ENCODE measurements at regions not wholly inside any gene's neighbourhood (a gene's known extent, or its start where the extent isn't known, plus 50 kb on each side); places are given as distances from the start of the nearest gene placed in this dataset.
"Not testable (repeated sequence)": the region's sequence is repeated elsewhere in the genome, so short reads cannot be mapped to it uniquely, and the experiment has no call there.

- DNase-seq (ENCODE audit: low read depth): no peak
Observed at GRCh38 chrX:45986081-45986480, 559.1 kb downstream of the ZNF674 start.

GRCh38 chrX:45982958-45983727 is 562.1 kb downstream of the ZNF674 start:
- DNase-seq (ENCODE audit: low read depth): not testable (repeated sequence)

- DNase-seq (ENCODE audit: low read depth): no peak
Observed at GRCh38 chrX:45980726-45981125, 564.5 kb downstream of the ZNF674 start.

DNA sequence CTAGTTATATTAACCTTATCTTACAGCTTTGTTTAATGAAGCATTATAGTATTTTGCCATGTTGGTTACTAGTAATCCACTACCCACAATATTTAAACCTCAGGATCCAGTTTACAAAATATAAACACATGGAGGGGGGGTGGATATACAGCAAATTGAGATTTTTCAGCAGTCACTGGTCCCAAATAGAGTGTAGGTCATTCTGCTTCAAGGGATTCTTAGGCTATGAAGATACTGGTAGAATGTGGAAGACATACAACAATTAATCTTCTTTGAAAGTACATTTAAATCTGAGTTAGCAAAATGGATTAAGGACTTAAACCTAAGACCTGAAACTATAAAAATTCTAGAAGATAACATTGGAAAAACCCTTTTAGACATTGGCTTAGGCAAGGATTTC is 569.6 kb downstream of the ZNF674 start:
- DNase-seq (ENCODE audit: low read depth): no peak

DNA sequence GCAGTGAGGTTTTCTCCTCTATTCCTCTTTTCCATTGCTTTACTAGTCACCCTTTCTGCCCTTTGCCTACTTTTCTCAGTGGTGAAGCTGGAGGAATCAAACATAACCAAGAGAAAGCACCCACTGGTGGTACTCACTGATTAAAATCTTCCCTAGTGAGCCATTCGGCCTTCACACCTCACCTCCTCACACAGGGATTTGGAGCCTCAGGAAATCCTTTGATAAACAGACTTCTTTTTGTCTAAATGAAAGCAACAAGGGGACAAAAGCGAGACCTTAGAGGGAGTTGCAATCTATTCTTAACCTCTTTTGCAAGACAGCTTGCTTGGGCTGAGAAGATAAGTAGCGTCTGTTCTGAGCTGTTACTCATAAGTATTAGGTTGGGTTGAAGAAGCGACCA is 572.6 kb downstream of the ZNF674 start:
- DNase-seq (ENCODE audit: low read depth): no peak

DNA sequence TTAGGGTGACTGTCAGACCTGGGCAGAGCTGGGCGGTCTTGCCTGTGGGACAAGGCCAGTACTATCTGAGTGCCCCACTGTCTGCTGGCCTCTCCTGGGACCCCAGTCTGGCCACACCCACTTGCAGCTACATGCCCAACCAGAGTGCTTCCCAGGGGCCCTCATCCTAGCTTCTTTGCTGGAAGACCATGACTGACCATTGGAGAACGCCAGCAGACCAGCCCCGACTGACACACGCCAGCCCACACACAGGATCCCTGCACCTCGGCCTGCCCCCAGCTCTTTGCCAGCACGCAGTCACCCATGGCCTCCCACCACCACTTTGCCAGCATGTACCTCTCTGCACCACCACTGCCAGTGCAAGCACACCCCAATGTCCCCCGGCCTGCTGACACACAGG is 585.7 kb downstream of the ZNF674 start:
- DNase-seq (ENCODE audit: low read depth): no peak

DNA sequence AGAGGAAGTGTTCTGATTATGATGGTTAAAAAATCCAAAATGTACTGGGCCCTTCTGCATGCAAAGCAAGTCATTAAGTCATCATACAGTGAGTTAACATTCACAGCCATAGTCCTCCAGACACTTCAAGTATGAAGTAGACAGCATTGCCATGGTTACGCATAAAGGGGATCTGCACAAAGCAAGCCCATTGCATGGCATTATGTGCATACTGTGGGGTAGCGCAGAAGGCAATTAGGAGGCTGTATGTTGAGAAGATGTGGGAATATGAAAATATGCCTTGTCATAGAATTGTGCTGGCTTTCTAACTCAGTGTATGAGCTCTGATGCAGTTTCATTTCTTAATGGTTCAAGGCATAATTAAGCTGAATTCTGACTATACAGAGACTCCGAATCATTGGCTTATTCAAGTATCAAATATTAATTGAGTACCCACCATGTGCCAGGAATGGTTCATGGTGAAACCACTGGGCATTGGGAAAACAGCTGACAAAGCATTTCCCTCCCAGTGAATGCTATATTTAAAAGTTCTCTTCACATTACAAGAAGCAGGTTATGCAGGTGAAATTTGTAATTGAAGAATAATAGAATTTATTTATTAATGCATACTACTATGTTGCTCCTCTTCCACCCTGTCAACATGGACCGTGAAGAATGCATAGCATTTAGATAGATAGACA is 588.9 kb downstream of the ZNF674 start:
- no peak for DNase-seq (ENCODE audit: low read depth)

GRCh38 chrX:45955661-45956060 is 589.6 kb downstream of the ZNF674 start:
- no peak for DNase-seq (ENCODE audit: low read depth)

- DNase-seq (ENCODE audit: low read depth): no peak
Observed at GRCh38 chrX:45954026-45954425, 591.2 kb downstream of the ZNF674 start.

DNA sequence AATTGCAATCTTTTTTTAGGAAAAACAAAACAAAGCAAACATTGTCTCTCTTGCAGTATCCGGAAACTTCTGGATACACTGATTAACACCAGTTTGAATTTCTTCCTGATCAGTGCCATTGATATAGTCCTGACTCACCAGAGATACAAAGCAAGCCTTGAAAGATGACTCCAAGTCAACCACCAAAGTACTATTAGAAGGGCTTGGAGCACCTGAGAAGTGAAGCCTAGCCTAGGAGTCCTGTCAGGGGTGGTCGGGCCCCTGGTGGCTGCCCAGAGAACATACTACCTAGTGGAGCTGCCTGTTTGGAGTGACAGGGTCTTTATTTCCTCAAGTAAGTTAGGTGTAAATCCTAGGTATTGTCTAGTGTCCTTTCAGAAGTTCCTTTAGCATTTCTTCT is 593.2 kb downstream of the ZNF674 start:
- no peak for DNase-seq (ENCODE audit: low read depth)

GRCh38 chrX:45935408-45935807 is 609.8 kb downstream of the ZNF674 start:
- no peak for DNase-seq (ENCODE audit: low read depth)

DNA sequence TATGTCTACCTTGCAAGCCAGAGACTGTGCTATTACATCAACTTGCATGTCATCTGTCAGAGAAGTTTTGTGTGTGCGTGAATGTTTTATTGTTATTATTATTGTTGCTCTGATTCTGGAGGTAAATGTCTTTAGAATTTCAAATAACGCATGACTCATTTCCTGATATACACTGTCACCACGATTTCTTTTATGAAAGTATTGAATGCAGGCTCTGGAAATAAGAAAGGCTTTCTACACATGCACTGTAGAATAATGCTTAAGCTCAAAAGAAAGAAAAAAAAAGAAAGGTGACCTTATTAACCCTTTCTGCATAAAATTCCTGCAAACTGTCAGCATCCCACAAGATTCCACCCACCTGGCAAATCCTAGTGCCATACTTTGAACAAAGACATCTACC is 632.9 kb downstream of the ZNF674 start:
- no peak for DNase-seq (ENCODE audit: low read depth)

DNA sequence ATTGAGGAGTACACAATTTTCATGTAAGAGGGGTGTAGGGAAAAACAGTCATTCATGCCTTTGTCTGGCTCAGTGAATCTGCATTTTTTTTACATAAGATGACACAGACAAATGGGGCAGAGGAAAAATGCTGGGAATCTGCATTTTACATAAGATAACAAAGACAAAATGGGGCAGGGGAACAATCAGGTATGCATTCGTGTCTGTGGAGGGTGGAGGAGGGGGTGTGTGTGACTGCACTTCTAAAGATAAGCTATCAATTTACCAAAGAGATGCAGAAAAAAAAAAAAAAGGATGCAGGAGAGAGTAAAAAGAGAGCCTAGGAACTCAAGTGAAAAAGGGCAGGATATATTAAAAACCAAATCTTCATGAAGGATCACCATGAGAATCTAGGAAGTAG is 637.4 kb downstream of the ZNF674 start:
- DNase-seq (ENCODE audit: low read depth): no peak

DNA sequence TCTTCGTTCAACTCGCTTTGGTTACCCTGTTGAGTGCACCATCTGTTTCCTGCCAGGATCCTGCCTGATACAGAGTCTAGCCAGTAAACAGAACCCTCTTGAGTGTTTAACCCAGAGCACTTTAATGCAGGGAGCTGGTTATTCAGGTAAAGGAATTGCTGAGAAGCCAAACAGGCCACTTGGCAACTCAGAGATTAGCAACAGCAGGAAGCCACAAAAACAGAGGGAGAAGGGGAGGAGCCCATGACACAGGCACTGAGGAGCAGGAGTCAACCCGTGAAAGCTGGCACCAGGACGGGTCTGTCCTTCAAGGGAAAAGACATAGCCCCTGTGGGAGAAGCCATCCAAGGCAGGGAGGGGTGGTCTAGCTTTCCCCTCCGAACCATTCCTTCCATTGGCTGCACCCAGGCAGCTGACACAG is 641.4 kb downstream of the ZNF674 start:
- DNase-seq (ENCODE audit: low read depth): no peak

DNA sequence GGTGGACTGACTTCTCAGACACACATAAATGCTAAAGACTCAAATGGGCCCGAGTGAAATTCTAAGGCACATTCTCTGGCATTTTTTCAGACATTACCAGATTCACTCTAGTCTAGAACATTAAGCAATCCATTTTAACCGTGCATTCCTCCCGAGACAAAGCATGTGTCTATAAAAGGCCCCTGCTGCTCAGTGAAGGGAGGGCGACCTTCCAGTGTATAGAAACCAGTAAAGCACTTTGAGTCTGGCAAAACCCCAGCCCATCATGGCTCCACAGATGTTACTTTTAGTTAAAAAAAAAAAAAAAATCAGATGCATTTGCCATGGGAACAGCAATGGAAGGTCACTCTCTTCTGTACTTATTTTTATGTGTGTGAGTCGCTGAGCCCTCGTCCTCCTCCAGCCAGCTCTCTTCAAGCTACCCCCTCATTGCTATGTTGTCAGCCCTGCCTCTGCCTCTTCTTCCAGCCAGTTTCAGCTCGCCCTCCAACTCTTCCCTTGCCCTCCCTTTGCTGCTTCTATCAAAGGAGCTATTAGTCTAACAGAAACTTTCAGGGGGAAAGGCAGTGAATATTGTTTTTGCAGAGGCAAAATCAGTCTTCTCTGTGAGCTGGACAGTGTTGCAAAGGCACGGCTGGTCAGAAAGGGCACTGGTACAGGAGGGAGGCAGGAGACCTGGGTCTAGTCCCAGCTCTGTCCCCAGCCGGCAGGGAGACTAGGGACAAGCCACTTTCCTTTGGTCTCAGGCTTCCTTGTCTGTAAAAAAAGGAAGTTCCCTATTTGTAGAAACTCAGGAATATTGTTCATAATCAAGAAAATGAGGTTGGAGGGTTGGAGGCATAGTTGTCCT is 644.2 kb downstream of the ZNF674 start:
- DNase-seq (ENCODE audit: low read depth): no peak

GRCh38 chrX:45894864-45895645 is 650.2 kb downstream of the ZNF674 start:
- DNase-seq (ENCODE audit: low read depth): no peak

DNA sequence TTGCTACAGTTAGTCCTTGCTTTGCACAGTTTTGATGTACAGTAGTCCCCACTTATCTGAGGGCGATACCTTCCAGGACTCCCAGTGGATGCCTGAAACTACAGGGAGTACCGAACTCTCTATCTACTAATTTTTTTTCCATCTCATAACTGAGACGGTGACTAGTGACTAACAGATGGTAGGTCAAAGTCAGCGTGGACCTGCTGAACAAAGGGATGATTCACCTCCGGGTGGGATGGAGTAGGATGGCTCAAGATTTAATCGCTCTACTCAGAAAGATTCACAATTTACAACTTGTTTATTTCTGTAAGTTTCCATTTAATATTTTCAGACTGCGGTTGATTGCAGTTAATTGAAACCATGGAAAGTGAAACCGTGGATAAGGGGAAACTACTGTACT is 655.8 kb downstream of the ZNF674 start:
- DNase-seq (ENCODE audit: low read depth): no peak

- DNase-seq (ENCODE audit: low read depth): no peak
Observed at GRCh38 chrX:45888518-45888917, 656.7 kb downstream of the ZNF674 start.

DNA sequence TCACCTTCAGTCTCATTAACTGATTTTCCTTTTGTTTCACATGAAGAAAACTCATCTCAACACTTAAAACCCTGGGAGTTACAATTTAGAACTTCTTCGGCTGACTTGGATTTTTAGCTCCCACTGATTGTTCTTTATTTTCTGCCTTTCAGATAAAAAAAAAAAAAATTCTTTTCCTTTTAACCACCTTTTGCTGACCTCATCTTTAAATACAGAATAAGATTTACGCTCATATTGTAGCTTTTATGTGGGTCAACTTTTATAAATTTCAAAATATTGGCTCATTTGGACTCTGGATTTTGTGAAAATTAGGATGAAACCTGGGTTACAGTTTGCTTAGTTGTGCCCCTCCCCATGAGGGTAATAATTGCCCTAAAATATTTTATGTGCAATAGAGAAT is 659.3 kb downstream of the ZNF674 start:
- DNase-seq (ENCODE audit: low read depth): no peak

DNA sequence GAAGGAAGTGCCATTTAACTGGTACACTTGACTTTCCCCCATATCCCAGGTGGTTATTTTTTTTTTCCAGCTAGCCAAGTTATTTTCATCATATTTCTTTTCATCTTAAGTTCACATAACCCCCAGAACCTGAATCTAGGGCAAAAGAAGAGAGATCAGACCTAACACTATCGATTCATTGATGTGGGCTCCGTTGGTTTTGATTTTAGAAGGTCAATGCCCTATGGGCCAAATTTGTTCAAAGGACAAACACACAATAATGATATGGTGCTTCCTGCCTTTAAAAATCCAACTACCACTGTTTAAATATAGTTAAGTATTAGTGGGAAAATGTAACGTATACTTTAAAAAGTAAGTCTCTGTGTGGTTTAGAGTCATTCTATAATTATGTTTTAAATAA is 665.7 kb downstream of the ZNF674 start:
- no peak for DNase-seq (ENCODE audit: low read depth)

- no peak for DNase-seq (ENCODE audit: low read depth)
Observed at GRCh38 chrX:45876206-45876605, 669.0 kb downstream of the ZNF674 start.

DNA sequence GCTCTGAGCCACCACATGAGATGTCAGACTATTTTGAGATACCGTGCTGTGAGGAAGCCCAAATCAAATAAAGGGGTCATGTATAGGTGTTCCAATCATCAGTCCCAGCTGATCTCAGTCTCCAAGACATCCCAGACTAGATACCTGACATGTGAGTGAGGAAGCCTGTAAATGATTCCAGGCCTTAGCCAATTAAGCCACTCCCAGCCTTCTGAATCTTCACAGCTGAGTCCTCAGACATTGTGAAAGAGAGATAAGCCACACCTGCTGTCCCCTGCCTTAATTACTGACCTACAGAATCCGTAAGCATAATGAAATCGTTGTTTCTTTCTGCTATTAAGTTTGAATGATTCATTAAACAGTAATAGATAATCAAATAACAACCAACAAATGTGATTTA is 671.4 kb downstream of the ZNF674 start:
- no peak for DNase-seq (ENCODE audit: low read depth)

Data from stimulated activated CD4-positive, alpha-beta T cell treated with anti-CD3 and anti-CD28 coated beads, Interleukin-2, amount 100 ng/mL, for 4 hours (primary cell).